HG03558 (cell line): ENCODE measurements at regions not wholly inside any gene's neighbourhood (a gene's known extent, or its start where the extent isn't known, plus 50 kb on each side); places are given as distances from the start of the nearest gene placed in this dataset.
"Not testable (repeated sequence)": the region's sequence is repeated elsewhere in the genome, so short reads cannot be mapped to it uniquely, and the experiment has no call there.

Experiments
- ATAC-seq: cut with Tn5 transposase; IDR thresholded peaks from one replicate; pipeline ENCODE4 v1.9.1; 2021; ENCODE audit warnings: moderate number of reproducible peaks; ENCODE audit not compliant: unreplicated experiment; ENCODE audit errors: extremely low read depth

GRCh38 chr5:5784101-5784500 lies 361.6 kb downstream of the ICE1 start:
- no peak for ATAC-seq

GRCh38 chr5:5783021-5783420 lies 360.5 kb downstream of the ICE1 start:
- ATAC-seq, result no peak

- no peak for ATAC-seq
These were observed 359.9 kb downstream of the ICE1 start for GRCh38 chr5:5782402-5782801.

- no peak for ATAC-seq
These were observed 358.9 kb downstream of the ICE1 start for GRCh38 chr5:5781335-5781734.

GRCh38 chr5:5780253-5780652 lies 357.8 kb downstream of the ICE1 start:
- no peak for ATAC-seq

GRCh38 chr5:5777013-5777412 lies 354.5 kb downstream of the ICE1 start:
- no peak for ATAC-seq

- no peak for ATAC-seq
These were observed 349.7 kb downstream of the ICE1 start for GRCh38 chr5:5772202-5772601.

GRCh38 chr5:5770825-5771224 lies 348.3 kb downstream of the ICE1 start:
- no peak for ATAC-seq

GRCh38 chr5:5767286-5767928 lies 344.9 kb downstream of the ICE1 start:
- ATAC-seq, result no peak

- ATAC-seq, result no peak
These were observed 342.8 kb downstream of the ICE1 start for GRCh38 chr5:5765066-5765850.

GRCh38 chr5:5764246-5764645 lies 341.8 kb downstream of the ICE1 start:
- ATAC-seq, result no peak

- no peak for ATAC-seq
These were observed 334.3 kb downstream of the ICE1 start for GRCh38 chr5:5756762-5757161.

GRCh38 chr5:5755888-5756287 lies 333.4 kb downstream of the ICE1 start:
- peak; percentile 29 for ATAC-seq

- peak; percentile 57 for ATAC-seq
These were observed 330.4 kb downstream of the ICE1 start for GRCh38 chr5:5752844-5753243.

GRCh38 chr5:5751987-5752386 lies 329.5 kb downstream of the ICE1 start:
- ATAC-seq, result no peak

GRCh38 chr5:5751498-5751897 lies 329.0 kb downstream of the ICE1 start:
- ATAC-seq, result peak; percentile 40

GRCh38 chr5:5741418-5741817 lies 318.9 kb downstream of the ICE1 start:
- ATAC-seq, result no peak

GRCh38 chr5:5739490-5739945 lies 317.0 kb downstream of the ICE1 start:
- ATAC-seq, result peak; percentile 10

GRCh38 chr5:5738797-5739489 lies 316.5 kb downstream of the ICE1 start:
- peak; percentile 63 for ATAC-seq

GRCh38 chr5:5736007-5736406 lies 313.5 kb downstream of the ICE1 start:
- ATAC-seq, result no peak

- not testable (repeated sequence) for ATAC-seq
These were observed 310.6 kb downstream of the ICE1 start for GRCh38 chr5:5733058-5733457.
